HepG2 (cell line): ENCODE measurements at regions not wholly inside any gene's neighbourhood (a gene's known extent, or its start where the extent isn't known, plus 50 kb on each side); places are given as distances from the start of the nearest gene placed in this dataset.

ENCODE experiments used
- NFIC ChIP-seq: IDR thresholded peaks from 2 replicates; pipeline ENCODE4 v1.6.1; 2012; ENCODE audit warnings: mild to moderate bottlenecking, low read length, inconsistent platforms
- PITX1 ChIP-seq: sonication (generic); formaldehyde crosslinking; IDR thresholded peaks from 2 replicates; pipeline ENCODE4 v1.5.1; 2020; ENCODE audit warnings: mild to moderate bottlenecking, missing genetic modification reagents
- TAF1 ChIP-seq: sonication (generic); formaldehyde crosslinking; IDR thresholded peaks from 2 replicates; pipeline ENCODE4 v1.4.0; 2020; ENCODE audit warnings: missing genetic modification reagents
- ZFP82 ChIP-seq: sonication (generic); formaldehyde crosslinking; IDR thresholded peaks from 2 replicates; pipeline ENCODE4 v1.5.1; 2020; ENCODE audit warnings: mild to moderate bottlenecking, missing genetic modification reagents, borderline replicate concordance
- ZZZ3 ChIP-seq: sonication (generic); formaldehyde crosslinking; IDR thresholded peaks from 2 replicates; pipeline ENCODE4 v1.4.0; 2020; ENCODE audit warnings: missing genetic modification reagents, mild to moderate bottlenecking, borderline replicate concordance
- TF ChIP-seq, protein P1 (sequence below): sonication (generic); formaldehyde crosslinking; IDR thresholded peaks from 2 replicates; pipeline ENCODE4 v1.8.1; 2023; ENCODE audit warnings: mild to moderate bottlenecking, missing genetic modification reagents, borderline replicate concordance

DNA sequence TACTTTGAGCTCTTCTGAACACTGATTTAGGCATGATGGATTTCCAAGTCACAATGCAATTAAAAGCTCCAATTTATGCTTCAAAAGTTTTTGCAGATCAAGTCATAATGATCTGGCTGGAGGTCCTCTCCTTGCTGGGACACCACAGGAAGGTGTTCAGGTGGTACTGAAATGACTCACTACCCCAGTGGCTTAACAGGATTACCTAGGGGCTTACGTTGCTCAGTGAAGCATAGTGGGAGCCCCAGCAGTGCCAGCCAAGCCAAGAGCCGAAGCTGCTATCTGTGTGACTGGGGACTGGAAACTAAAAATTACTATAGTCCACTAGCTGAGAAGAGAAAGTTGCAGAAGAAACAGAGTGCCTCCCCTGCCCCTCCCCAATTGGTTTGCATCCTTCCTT is 110.1 kb upstream of the LPP start:
- no peak for TF ChIP-seq ZFP82 (CRISPR knock-in tag)
- TF ChIP-seq PITX1 (CRISPR knock-in tag), result no peak
- no peak for TF ChIP-seq NFIC
- no peak for TF ChIP-seq TAF1 (CRISPR knock-in tag)
- TF ChIP-seq, protein P1, sequence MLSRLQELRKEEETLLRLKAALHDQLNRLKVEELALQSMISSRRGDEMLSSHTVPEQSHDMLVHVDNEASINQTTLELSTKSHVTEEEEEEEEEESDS (CRISPR knock-in tag), result no peak
- no peak for TF ChIP-seq ZZZ3
